ENCODE measurements at regions not wholly inside any gene's neighbourhood (a gene's known extent, or its start where the extent isn't known, plus 50 kb on each side); places are given as distances from the start of the nearest gene placed in this dataset.

- no peak for DNase-seq
- no peak overlapping the region for H3K27ac ChIP-seq
- intact Hi-C loops (cut with DNase I) = no loop called here
- H3K4me1 ChIP-seq = no peaks in the 10 kb centered on the region
- no peak overlapping the region for H3K4me3 ChIP-seq
- no peaks in the 10 kb centered on the region for H3K9me3 ChIP-seq
- TF ChIP-seq EP300 (IDR thresholded peaks at IDR 0.05) (no peak), CTCF (IDR thresholded peaks at IDR 0.05) (no peak), POLR2AphosphoS5 (IDR thresholded peaks at IDR 0.05) (no peak)
- 56 to 93% methylated on average over 1 of the region's 1 CpG for WGBS, 2 donors
- H3K36me3 ChIP-seq = no peaks in the 10 kb centered on the region
- no peaks in the 10 kb centered on the region for H3K27me3 ChIP-seq
These were observed 147.8 kb upstream of the ATP2B1 start for GRCh38 chr12:89856431-89856830.

- no peaks in the 10 kb centered on the region for H3K9me3 ChIP-seq
- TF ChIP-seq POLR2AphosphoS5 (IDR thresholded peaks at IDR 0.05) (no peak), CTCF (IDR thresholded peaks at IDR 0.05) (no peak), POLR2A (IDR thresholded peaks at IDR 0.05) (no peak), EP300 (IDR thresholded peaks at IDR 0.05) (no peak)
- no peaks in the 10 kb centered on the region for H3K27me3 ChIP-seq
- DNase-seq = no peak
- no peaks in the 10 kb centered on the region for H3K4me1 ChIP-seq
- 91 to 94% methylated on average over 8 of the region's 8 CpGs for WGBS, 2 donors
- no peak overlapping the region for H3K4me3 ChIP-seq
- no peak overlapping the region for H3K27ac ChIP-seq
- H3K36me3 ChIP-seq = no peaks in the 10 kb centered on the region
- intact Hi-C loops (cut with DNase I) = no loop called here
These were observed 140.1 kb upstream of the ATP2B1 start for GRCh38 chr12:89848732-89849131.

GRCh38 chr12:89846473-89847055 is 137.9 kb upstream of the ATP2B1 start:
- DNase-seq = no peak
- WGBS, 2 donors = 88 to 91% methylated on average over 2 of the region's 2 CpGs
- TF ChIP-seq CTCF (IDR thresholded peaks at IDR 0.05) = no peak
- no peak for TF ChIP-seq EP300 (IDR thresholded peaks at IDR 0.05)
- no peak for TF ChIP-seq POLR2A (IDR thresholded peaks at IDR 0.05)

GRCh38 chr12:89845767-89846166 is 137.1 kb upstream of the ATP2B1 start:
- intact Hi-C loops (cut with DNase I) = no loop called here

More at GRCh38 chr12:89846473-89847055, 137.9 kb upstream of the ATP2B1 start:
- Histone ChIP-seq H3K4me3 (no peak overlapping the region), H3K27ac (no peak overlapping the region), H3K9me3 (no peaks in the 10 kb centered on the region), H3K4me1 (no peaks in the 10 kb centered on the region), H3K36me3 (no peaks in the 10 kb centered on the region), H3K27me3 (no peaks in the 10 kb centered on the region)
- intact Hi-C loops (cut with DNase I) = no loop called here

More at GRCh38 chr12:89845767-89846166, 137.1 kb upstream of the ATP2B1 start:
- TF ChIP-seq EP300 (IDR thresholded peaks at IDR 0.05) (no peak), POLR2AphosphoS5 (IDR thresholded peaks at IDR 0.05) (no peak), POLR2A (IDR thresholded peaks at IDR 0.05) (no peak), CTCF (IDR thresholded peaks at IDR 0.05) (no peak)
- no peaks in the 10 kb centered on the region for H3K27me3 ChIP-seq
- no peak overlapping the region for H3K27ac ChIP-seq
- DNase-seq = no peak
- H3K9me3 ChIP-seq = no peaks in the 10 kb centered on the region
- 78 to 94% methylated on average over 1 of the region's 1 CpG for WGBS, 2 donors
- H3K4me1 ChIP-seq = no peaks in the 10 kb centered on the region
- no peak overlapping the region for H3K4me3 ChIP-seq
- no peaks in the 10 kb centered on the region for H3K36me3 ChIP-seq

All from sigmoid colon (tissue), 6 donors.